ENCODE measurements at regions not wholly inside any gene's neighbourhood (a gene's known extent, or its start where the extent isn't known, plus 50 kb on each side); places are given as distances from the start of the nearest gene placed in this dataset.
A peak's percentile ranks its signal among the peaks of the same experiment; 100 is the strongest.

- ATAC-seq (peak; percentile 23), DNase-seq (no peak)
- intact Hi-C loops (cut with DNase I), result no loop called here
- H3K4me1 ChIP-seq, result peaks cover 0 to 5% of the 10 kb centered on the region in 2 donors
- H3K27me3 ChIP-seq, result peaks cover 7 to 15% of the 10 kb centered on the region in 2 donors
- TF ChIP-seq, protein P1, sequence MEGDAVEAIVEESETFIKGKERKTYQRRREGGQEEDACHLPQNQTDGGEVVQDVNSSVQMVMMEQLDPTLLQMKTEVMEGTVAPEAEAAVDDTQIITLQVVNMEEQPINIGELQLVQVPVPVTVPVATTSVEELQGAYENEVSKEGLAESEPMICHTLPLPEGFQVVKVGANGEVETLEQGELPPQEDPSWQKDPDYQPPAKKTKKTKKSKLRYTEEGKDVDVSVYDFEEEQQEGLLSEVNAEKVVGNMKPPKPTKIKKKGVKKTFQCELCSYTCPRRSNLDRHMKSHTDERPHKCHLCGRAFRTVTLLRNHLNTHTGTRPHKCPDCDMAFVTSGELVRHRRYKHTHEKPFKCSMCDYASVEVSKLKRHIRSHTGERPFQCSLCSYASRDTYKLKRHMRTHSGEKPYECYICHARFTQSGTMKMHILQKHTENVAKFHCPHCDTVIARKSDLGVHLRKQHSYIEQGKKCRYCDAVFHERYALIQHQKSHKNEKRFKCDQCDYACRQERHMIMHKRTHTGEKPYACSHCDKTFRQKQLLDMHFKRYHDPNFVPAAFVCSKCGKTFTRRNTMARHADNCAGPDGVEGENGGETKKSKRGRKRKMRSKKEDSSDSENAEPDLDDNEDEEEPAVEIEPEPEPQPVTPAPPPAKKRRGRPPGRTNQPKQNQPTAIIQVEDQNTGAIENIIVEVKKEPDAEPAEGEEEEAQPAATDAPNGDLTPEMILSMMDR (IDR thresholded peaks at IDR 0.05), result no peak
- H3K9me3 ChIP-seq, result no peaks in the 10 kb centered on the region
- no peaks in the 10 kb centered on the region for H3K36me3 ChIP-seq
- H3K27ac ChIP-seq, result peak overlapping the region in 1 of 2 donors; percentile 60
- H3K4me3 ChIP-seq, result peak overlapping the region; percentile 48 to 54
Observed at GRCh38 chr11:45355706-45356041, 69.5 kb upstream of the SYT13 start.

DNA sequence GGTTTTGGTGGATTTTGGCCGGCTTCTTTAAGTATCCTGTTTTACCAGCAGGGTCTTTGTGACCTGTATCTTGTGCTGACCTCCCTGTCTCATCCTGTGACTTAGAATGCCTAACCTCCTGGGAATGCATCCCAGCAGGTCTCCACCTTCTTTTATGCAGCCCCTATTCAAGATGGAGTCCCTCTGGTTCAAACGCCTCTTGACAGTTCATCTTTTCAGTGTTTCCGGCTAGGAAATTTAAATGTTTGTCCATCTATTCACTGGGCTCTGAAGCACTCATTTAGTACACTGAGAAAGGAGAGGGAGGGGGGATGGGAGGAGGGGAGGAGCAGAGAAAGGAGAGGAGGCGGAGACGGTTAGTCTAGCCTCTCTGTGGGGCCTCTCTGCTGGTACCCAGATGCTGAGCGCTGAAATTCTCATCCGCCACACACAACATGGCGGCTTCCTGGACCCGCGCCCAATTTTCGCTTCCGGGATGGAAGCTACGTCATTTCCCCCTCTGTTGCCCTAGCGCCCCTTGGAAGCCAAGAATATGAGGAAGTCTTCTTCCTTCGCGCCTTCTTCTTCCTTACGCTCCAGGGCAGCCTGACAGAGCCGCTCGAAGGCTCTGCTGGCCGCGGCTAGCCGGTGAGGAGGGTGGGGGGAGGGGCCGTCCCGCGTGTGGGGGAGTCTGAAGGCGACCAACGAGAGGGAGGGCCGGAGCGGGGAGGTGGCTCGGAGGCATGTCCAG lies 69.0 kb upstream of the SYT13 start:
- Histone ChIP-seq H3K9me3 (no peaks in the 10 kb centered on the region), H3K36me3 (no peaks in the 10 kb centered on the region), H3K4me3 (peak overlapping the region; percentile 48 to 54), H3K4me1 (peaks cover 0 to 5% of the 10 kb centered on the region in 2 donors), H3K27me3 (peaks cover 8 to 15% of the 10 kb centered on the region in 2 donors), H3K27ac (peak overlapping the region in 1 of 2 donors; percentile 60)
- ATAC-seq (peak; percentile 90), DNase-seq (peak; percentile 69 to 92 (median 80))
- intact Hi-C loops (cut with DNase I), result no loop called here
- TF ChIP-seq, protein P1 (IDR thresholded peaks at IDR 0.05), result no peak

GRCh38 chr11:45348729-45349128 lies 62.6 kb upstream of the SYT13 start:
- Histone ChIP-seq H3K27me3 (peaks cover 12 to 18% of the 10 kb centered on the region in 2 donors), H3K36me3 (no peaks in the 10 kb centered on the region), H3K4me3 (no peak overlapping the region), H3K9me3 (no peaks in the 10 kb centered on the region), H3K27ac (no peak overlapping the region), H3K4me1 (no peaks in the 10 kb centered on the region)
- DNase-seq (no peak), ATAC-seq (no peak)
- TF ChIP-seq, protein P1 (IDR thresholded peaks at IDR 0.05), result no peak
- intact Hi-C loops (cut with DNase I), result loop anchor here in 1 of 2 donors (10.0 kb wide), 1 partner anchor 426 kb away; no protein-coding TSS in a partner anchor

- intact Hi-C loops (cut with DNase I), result loop anchor here in 1 of 2 donors (10.0 kb wide), 1 partner anchor 427 kb away; no protein-coding TSS in a partner anchor
- Histone ChIP-seq H3K27me3 (peaks cover 12 to 18% of the 10 kb centered on the region in 2 donors), H3K36me3 (no peaks in the 10 kb centered on the region), H3K4me1 (no peaks in the 10 kb centered on the region), H3K9me3 (no peaks in the 10 kb centered on the region), H3K27ac (no peak overlapping the region), H3K4me3 (no peak overlapping the region)
- TF ChIP-seq, protein P1 (IDR thresholded peaks at IDR 0.05), result no peak
- DNase-seq (no peak), ATAC-seq (no peak)
Observed at GRCh38 chr11:45347348-45348082, 61.4 kb upstream of the SYT13 start.

GRCh38 chr11:45345491-45345890 lies 59.4 kb upstream of the SYT13 start:
- Histone ChIP-seq H3K27me3 (peaks cover 4 to 13% of the 10 kb centered on the region in 2 donors), H3K36me3 (no peaks in the 10 kb centered on the region), H3K4me1 (no peaks in the 10 kb centered on the region), H3K4me3 (no peak overlapping the region), H3K27ac (no peak overlapping the region), H3K9me3 (no peaks in the 10 kb centered on the region)
- DNase-seq (no peak), ATAC-seq (no peak)
- intact Hi-C loops (cut with DNase I), result loop anchor here in 1 of 2 donors (10.0 kb wide), 1 partner anchor 429 kb away; no protein-coding TSS in a partner anchor
- TF ChIP-seq, protein P1 (IDR thresholded peaks at IDR 0.05), result no peak

Data from left lung (tissue), 4 donors.